HG03342 (cell line): ENCODE measurements at regions not wholly inside any gene's neighbourhood (a gene's known extent, or its start where the extent isn't known, plus 50 kb on each side); places are given as distances from the start of the nearest gene placed in this dataset.
A peak's percentile ranks its signal among the peaks of the same experiment; 100 is the strongest.
"Not testable (repeated sequence)": the region's sequence is repeated elsewhere in the genome, so short reads cannot be mapped to it uniquely, and the experiment has no call there.

Experiments
- ATAC-seq: cut with Tn5 transposase; IDR thresholded peaks from one replicate; pipeline ENCODE4 v1.9.1; 2021; ENCODE audit warnings: mild to moderate bottlenecking, moderate library complexity; ENCODE audit not compliant: unreplicated experiment

DNA sequence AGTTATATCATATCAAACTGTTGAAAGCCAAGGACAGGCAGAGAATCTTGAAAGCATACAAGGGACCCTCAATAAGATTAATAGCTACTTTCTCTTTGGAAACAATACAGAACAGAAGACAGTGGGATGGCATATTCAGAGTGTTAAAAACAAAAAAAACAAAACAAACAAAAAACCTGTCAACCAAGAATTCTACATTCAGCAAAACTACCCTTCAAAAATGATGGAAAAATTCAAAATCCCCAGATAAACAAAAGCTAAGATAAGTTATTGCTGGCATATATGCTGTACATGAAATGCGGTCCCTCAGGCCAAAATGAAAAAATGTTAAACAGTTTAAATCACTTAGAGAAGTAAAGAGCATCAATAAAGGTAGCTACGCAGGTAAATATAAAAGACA, 425.1 kb downstream of the ACTL7B start:
- ATAC-seq = no peak

DNA sequence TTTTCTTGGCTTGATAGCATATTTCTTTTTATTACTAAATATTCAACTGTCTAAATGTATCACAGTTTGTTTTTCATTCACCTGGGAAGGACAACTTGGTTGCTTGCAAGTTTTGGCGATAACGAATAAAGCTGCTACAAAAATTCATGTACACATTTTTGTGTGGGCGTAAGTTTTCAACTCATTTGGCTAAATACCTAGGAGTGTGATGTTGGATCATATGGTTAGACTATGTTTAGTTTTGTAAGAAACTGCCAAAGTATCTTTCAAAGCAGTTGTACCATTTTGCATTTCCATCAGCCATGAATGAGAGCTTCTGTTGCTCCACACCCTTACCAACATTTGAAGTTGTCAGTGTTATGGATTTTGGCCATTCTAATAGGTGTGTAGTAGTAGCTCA, 428.0 kb downstream of the ACTL7B start:
- ATAC-seq = no peak

DNA sequence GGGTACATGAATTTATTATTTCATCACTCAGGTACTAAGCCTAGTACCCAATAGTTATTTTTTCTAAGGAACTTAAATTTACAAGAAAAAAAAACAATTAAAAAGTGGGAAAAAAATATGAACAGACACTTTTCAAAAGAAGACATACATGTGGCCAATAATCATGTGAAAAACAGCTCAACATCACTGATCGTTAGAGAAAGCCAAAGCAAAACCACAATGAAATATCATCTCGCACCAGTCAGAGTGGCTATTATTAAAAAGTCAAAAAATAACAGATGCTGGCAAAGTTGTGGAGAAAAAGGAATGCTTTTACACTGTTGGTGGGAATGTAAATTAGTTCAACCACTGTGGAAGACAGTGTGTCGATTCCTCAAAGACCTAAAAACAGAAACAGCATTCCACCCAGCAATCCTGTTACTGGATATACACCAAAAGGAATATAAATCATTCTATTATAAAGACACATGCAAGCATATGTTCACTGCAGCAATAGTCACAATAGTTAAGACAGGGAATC, 429.3 kb downstream of the ACTL7B start:
- ATAC-seq = not testable (repeated sequence)

DNA sequence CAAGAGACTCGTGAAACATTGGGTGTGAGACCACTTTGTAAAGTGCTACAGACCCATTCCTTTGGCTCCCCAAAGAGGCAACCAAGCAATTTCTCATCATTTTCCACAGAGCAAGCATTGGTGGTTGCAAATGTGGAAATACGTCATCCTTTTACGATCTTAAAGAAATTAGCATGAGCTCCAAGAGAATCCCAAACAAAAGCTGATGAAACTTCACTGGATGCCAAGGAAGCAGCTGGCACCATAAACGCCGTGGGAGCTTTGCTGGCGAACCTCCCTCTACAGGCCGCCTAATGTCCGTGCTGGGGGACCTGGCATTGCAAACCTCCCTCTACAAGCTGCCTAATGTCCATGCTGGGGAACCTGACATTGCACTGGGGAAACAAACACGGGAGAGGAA, 432.4 kb downstream of the ACTL7B start:
- ATAC-seq = no peak

DNA sequence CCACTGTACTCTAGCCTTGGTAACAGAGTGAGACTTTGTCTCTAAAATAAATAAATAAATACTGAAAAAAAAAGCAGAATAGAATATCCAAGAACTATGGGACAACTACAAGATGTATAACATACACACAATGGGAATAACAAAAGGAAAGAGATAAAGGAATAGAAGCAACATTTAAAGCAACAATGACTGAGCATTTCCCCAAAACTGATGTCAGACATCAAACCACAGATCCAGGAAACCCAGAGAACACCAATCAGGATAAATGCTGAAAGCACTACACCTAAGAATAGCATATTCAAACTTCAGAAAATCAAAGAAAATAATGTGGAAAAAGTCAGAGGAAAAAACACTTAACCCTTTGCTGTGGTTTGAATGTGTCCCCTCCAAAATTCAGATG, 436.4 kb downstream of the ACTL7B start:
- ATAC-seq = no peak

DNA sequence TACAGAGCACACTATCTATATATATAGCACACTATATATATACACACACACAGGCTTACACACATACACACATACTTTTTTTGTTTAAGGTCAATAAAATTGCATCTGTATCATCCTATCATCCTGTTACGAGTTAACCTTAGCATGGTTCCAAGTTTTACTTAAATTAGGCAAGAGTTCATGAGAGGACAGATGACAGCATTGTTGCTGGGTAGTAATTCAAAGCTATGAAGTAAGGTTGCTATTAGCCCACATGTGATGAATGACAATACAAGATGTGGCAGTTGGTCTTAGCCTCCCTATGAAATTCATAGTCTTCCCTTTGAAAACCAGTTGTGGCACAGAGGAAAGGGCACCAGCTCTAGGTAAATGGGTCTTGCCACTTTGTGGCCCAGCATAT, 438.1 kb downstream of the ACTL7B start:
- no peak for ATAC-seq

DNA sequence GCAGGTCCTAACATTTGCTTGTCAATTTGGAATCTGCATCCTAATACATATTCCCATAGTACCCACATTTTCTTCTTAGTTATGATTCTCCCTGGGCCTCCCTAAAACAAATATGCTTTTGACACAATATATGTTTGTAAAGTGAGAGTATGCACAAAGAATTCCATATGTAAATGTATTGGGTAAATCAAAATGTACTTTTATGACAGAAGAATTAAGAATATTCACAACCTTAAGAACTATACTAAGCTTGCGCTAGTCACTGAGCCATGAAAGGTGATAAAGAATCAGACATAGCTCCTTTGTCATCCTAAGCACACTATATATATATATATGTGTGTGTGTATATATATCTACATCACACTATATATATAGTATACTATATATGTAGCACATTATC, 438.5 kb downstream of the ACTL7B start:
- ATAC-seq = no peak

DNA sequence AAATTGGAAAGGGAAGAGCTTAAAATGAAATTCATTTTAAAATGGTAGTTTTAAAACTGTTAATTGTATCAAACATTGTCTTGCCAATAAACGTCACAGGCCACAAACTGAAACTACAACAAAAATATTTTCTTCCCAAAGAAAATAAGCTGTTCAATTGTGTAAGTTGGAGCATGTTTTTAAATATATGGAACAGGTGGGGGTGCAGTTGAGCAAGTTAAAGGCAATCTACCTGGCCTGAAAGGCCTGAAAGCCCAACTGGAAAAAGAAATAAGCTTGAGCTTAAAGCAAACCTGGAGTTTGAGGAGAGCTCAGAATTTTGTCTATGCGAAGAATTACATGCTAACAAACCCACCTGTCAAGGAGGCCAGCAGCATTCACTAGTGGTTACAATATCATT, 439.5 kb downstream of the ACTL7B start:
- no peak for ATAC-seq

DNA sequence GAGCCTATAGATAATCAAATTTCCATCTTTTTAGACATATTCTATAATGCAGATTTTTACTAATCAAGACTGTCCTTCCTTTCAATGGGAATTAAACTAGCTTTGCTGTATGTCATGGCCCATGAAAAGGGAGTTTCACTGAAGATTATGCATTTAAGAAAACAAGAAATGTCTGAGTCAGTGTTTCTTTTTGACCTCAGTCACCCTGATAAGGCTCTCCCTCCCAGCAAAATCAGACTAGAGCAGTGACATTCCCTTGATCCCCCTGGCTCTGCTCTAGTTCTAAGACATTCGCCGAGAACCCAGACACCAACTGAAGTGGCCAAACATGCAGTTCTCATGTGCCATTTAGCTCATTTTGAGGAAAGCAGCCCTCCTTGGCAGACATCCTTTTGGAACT, 442.0 kb downstream of the ACTL7B start:
- ATAC-seq = no peak

DNA sequence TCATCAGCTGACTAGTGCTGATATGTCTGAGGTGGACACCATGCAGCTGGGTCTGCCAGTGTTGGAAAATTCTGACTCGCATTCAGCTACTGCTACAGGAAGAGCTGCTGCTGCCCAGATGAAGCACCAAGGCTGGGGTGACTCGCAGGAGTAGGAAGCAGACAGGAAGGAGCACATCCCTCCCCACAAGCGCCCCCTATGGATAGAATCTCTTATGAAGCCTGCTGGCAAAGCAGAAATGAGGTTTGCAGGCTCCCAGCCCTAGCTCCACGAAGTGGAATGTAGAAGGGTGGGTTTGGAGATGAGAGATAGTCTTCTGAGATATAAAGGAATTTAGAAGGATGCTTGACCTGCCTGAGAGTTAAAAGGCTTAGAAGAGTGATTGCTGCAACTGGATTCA, 443.0 kb downstream of the ACTL7B start:
- ATAC-seq = no peak

DNA sequence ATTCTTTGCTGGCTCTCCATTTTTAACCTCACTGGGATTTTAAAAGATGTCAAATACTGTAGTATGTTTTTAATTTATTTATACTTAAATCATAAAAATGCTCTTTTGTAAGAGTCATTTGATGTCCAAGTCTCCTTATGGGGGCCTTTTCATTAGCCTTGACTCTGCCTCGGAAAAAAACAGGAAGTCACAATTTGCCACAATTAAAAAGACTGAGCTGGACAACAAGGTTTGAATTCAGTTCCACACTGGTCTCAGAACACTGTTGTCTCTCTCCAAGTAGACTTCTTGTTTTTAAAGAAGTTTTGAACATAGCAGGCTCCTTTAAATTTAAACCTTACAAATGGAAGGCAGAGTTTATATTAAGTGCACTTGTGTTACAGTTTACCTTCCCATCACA, 444.2 kb downstream of the ACTL7B start:
- no peak for ATAC-seq

DNA sequence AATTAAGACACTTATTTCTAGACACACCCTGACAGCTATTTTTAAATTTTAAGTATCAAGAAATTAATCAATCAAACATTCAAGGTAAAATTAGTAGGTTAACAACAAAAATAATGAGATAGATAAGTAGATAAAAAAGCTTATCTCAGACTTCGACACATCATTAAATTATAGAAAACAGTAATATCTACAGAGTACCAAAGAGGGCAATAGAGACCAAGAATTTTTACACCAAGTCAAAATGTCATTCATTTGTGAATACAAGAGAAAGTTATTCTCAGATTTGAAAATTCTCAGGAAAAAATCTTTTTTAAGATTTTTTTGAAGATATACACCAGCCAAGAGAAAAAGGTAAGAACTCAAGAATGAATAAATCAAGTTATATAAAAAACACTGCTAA, 445.6 kb downstream of the ACTL7B start:
- no peak for ATAC-seq

DNA sequence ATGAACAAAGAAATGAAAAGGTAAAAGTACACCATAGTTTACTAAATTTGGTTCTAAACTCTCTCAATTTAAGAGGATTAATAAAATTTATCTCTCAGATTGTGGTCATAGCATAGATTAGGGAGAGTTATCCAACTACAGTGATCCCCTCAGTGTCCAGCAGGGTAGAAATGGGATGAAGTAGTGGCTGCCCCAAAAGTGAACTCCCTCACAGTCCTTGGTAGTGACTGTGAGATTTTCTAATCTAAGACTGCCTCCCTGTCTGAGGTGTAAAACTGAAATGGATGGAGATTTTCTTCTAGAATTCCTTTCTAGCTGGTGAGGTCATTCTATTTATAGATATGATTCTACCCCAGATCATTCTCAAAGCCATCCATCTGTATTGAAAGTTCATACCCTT, 455.5 kb downstream of the ACTL7B start:
- ATAC-seq = no peak

DNA sequence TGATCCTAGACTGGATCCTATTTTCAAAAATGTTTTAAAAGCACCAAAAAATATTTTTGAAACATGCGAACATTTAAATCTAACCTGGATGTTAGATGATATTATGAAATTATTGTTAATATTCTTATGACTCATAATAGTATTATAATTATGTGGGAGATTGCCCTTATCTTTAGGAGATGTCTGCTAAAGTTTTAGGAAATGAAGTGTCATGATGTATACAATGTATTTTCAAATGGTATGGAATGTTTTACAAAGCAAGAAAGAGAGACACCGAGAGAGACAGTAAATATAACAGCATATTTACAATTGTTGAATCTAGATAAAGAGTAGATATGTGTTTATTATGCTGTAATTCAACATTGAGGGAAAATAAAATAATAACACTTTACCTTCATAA, 455.9 kb downstream of the ACTL7B start:
- no peak for ATAC-seq

DNA sequence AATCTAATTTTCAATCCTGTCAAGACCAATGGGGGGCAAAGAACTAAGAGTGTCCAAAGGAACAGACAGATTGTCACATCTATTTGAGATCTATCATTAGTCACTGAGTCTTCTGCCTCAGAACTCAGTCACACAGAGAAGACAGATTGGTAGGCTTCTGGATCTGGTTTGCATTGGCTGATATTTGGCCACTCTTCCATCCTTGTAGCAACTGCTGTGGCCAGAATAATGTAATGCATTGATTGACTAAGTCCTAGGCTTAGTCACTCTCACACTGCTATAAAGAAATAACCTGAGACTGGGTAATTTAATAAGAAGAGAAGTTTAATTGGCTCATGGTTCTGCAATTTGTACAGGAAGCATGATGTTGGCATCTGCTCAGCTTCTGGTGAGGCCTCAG, 458.5 kb downstream of the ACTL7B start:
- ATAC-seq = no peak

DNA sequence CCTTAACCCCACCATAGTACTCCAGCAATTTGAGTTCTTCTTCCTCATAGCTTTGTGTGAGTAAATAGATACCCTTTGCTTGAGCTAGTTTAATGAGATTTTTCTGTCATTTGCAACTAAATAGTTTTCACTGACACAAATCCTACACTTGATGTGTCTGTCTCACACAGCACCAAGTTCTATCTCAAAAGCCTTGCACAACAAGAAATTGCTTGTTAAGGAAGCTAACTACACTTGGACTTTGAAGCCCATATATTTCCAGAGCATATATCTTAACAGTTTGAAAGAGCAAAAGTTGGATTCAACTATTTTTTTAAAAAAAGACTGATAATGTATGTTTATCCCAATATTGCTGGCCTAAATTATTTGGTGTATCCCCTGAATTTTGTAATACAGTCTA, 459.2 kb downstream of the ACTL7B start:
- ATAC-seq = no peak

DNA sequence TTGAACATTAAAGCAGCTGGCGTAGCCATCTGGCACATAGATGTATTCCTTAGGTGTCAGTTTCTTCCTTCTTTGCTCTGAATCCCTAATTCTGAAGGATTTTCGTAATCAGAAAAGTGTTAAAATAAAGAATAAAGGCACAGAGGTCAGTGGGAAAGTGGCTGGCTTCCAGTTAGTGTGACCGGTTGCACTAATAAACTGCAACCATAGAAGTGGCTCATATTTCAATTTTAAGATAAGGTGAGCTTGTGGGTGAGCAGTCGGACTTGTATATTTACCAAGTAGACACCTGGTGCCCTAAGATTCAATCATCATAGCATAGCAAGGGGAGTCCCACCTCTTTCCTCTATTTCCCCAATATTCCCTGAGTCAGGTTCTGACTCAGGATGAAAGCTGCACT, 459.6 kb downstream of the ACTL7B start:
- no peak for ATAC-seq

DNA sequence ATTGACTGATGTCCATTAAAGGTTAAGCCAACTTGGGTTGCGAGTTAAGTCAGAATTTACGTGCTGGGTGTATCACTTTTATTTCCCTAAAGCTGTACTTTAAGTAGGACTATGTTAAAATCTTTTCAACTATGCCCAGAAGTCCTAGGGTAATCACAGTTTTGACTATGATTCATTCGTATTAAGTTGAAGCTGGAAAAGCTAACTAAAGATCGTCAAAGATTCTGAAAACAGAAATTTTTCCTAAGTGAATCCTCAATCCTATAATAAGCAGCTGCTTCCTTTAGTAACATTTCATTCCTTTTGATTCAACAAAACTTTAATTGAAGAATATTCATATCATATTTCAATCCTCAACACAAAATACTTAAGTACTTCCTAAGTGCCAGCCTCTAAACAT, 460.4 kb downstream of the ACTL7B start:
- no peak for ATAC-seq

DNA sequence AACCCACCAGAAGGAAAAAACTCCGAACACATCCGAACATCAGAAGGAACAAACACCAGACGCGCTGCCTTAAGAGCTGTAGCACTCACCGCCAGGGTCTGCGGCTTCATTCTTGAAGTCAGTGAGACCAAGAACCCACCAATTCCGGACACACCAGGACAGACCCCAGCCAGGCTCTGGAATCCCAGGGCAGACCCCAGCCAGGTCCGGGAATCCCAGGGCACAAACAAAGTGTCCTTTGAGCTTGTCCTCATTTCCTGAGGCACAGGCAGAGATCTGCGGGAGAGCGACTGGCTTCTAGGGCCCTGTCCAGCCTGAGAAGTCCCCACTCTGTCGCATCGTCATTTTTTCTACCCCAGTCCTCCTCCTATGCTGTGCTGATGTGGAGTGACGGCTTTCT, 461.1 kb downstream of the ACTL7B start:
- no peak for ATAC-seq

DNA sequence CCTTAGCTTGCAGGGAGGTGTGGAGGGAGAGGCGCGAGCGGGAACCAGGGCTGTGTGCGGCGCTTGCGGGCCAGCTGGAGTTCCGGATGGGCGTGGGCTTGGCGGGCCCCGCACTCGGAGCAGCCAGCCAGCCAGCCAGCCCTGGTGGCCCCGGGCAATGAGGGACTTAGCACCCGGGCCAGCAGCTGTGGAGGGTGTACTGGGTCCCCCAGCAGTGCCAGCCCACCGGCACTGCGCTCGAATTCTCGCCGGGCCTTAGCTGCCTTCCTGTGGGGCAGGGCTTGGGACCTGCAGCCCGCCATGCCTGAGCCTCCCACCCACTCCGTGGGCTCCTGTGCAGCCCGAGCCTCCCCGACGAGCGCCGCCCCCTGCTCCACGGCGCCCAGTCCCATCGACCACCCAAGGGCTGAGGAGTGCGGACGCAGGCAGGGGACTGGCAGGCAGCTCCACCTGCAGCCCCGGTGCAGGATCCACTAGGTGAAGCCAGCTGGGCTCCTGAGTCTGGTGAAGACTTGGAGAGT, 462.2 kb downstream of the ACTL7B start:
- ATAC-seq = not testable (repeated sequence)

DNA sequence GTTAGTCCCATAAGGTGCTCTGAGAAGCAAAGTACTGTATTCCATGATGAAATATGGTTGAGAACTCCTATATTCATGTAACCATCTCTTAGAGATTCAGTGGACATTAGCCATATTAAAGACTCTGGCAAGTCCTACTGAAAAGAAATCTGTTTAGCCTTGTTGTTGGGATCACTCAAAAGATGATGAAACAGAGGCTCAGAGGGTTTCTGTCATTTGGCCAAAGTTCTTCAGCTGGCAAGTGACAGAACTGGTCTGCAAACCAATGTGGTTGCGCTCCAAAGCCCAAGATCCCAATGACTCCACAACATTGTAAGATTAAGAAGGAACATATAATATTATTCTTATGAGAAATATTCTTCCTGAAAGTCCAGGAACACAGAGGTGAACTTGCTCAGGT, 462.9 kb downstream of the ACTL7B start:
- no peak for ATAC-seq

DNA sequence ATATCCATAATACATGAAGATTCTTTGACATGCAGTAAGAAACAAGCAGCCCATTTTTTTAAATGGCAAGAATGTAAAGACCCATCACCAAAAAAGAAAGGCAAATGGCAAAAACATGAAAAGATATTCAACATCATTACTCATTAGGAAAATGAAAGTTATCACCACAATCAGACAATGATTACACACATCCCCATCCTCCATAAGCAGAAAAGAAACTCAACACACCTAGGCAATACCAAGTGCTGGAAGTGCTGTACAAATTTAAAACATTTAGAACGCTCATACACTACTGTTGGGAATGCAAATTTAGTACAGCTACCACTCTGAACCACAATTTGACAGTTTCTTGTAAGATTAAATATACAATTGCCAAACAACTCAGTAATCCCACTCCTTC, 466.7 kb downstream of the ACTL7B start:
- peak; percentile 87 for ATAC-seq

DNA sequence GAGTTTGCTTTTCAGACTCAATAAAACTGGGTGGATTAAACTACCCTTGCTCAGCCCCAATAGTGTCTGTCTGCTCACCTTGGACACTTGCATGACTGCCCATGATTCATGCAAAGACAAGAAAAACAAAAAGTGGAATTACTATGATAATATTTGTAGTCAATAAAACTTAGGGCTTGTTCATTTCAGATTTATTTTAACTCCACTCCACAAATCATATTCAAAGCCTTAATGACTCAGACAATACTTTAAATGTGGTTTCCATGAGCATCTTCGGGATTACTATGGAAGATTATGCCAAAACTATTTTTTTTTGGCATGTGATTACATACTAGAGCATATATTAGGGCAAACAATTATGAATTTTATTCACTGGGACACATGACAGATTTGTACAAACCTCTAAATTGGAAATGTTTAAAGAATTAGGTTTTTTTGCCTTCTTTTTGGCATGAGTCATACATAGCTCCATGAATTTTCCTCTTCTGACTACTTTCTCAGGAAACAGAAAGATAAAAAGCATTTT, 468.9 kb downstream of the ACTL7B start:
- ATAC-seq = no peak
